ENCODE measurements at regions not wholly inside any gene's neighbourhood (a gene's known extent, or its start where the extent isn't known, plus 50 kb on each side); places are given as distances from the start of the nearest gene placed in this dataset.

- Histone ChIP-seq H3K23me2 (ENCODE audit: insufficient read length, low read depth, low read length, poor library complexity, severe bottlenecking) (no peaks in the 10 kb centered on the region), H2AK5ac (ENCODE audit: insufficient read length, low read length) (no peak overlapping the region), H3T11ph (ENCODE audit: low read length) (no peak overlapping the region), H4K20me1 (ENCODE audit: control insufficient read depth, insufficient read depth, insufficient read length) (no peaks in the 10 kb centered on the region), H3K14ac (ENCODE audit: insufficient read depth, low read length) (no peak overlapping the region), H4K8ac (replicated peaks; ENCODE audit: insufficient read length, low read depth, low read length) (no peak overlapping the region), H4K91ac (ENCODE audit: insufficient read length, low read depth, low read length) (no peak overlapping the region), H2BK20ac (ENCODE audit: low read depth, low read length, poor library complexity, severe bottlenecking) (no peak overlapping the region), H2BK5ac (ENCODE audit: insufficient read length, low read length) (no peak overlapping the region), H3K9ac (ENCODE audit: extremely low read depth, insufficient read length, low read length) (no peak overlapping the region), H3K79me2 (ENCODE audit: insufficient read depth, low read length) (no peaks in the 10 kb centered on the region), H2BK12ac (ENCODE audit: insufficient read length, low read depth, low read length) (no peak overlapping the region), H2BK15ac (ENCODE audit: low read depth, low read length) (no peak overlapping the region), H2BK120ac (ENCODE audit: low read depth, low read length, poor library complexity, severe bottlenecking) (no peak overlapping the region), H2AFZ (ENCODE audit: low read length) (no peak overlapping the region), H3K56ac (ENCODE audit: insufficient read length, low read depth, low read length) (no peak overlapping the region), H3K4me1 (ENCODE audit: insufficient read depth, low read length) (no peaks in the 10 kb centered on the region), H3K79me1 (ENCODE audit: insufficient read depth, low read depth, low read length, poor library complexity, severe bottlenecking) (no peaks in the 10 kb centered on the region), H3K23ac (ENCODE audit: insufficient read length, low read depth, low read length) (no peak overlapping the region), H3K4ac (ENCODE audit: low read depth, low read length) (no peak overlapping the region), H3K9me3 (ENCODE audit: control insufficient read depth, low read depth, low read length) (no peaks in the 10 kb centered on the region), H3K27me3 (ENCODE audit: insufficient read depth, low read length) (no peaks in the 10 kb centered on the region), H4K5ac (ENCODE audit: insufficient read length, low read depth, low read length) (no peak overlapping the region), H3K18ac (ENCODE audit: insufficient read length, low read depth, low read length) (no peak overlapping the region), H3K4me2 (ENCODE audit: insufficient read depth, insufficient read length, low read length) (no peak overlapping the region), H3K27ac (ENCODE audit: insufficient read length, low read depth, low read length) (no peak overlapping the region)
- no peak for DNase-seq
- Mint-ChIP-seq H3K9me3 (no peaks in the 10 kb centered on the region), H3K27me3 (ENCODE audit: low read depth) (no peaks in the 10 kb centered on the region), H3K27ac (no peak overlapping the region), H3K36me3 (ENCODE audit: insufficient read depth in 1 of 3, low read depth in 3 of 3) (no peaks in the 10 kb centered on the region), H3K4me3 (no peak overlapping the region), H3K4me1 (peaks cover 5 to 6% of the 10 kb centered on the region in 2 experiments; a peak in 2 of 4 replicates)
- WGBS (ENCODE audit: extremely low coverage, insufficient read length, low lambda C conversion rate), result no CpG with 5 or more reads among the region's 1 CpG
- TF ChIP-seq, protein P1, sequence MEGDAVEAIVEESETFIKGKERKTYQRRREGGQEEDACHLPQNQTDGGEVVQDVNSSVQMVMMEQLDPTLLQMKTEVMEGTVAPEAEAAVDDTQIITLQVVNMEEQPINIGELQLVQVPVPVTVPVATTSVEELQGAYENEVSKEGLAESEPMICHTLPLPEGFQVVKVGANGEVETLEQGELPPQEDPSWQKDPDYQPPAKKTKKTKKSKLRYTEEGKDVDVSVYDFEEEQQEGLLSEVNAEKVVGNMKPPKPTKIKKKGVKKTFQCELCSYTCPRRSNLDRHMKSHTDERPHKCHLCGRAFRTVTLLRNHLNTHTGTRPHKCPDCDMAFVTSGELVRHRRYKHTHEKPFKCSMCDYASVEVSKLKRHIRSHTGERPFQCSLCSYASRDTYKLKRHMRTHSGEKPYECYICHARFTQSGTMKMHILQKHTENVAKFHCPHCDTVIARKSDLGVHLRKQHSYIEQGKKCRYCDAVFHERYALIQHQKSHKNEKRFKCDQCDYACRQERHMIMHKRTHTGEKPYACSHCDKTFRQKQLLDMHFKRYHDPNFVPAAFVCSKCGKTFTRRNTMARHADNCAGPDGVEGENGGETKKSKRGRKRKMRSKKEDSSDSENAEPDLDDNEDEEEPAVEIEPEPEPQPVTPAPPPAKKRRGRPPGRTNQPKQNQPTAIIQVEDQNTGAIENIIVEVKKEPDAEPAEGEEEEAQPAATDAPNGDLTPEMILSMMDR (conservative IDR thresholded peaks at IDR 0.05), result no peak
Measured at GRCh38 chr12:87802721-87803011, 226.5 kb downstream of the C12orf50 start.
